Middle frontal gyrus (tissue), 1 donor: ENCODE measurements at regions not wholly inside any gene's neighbourhood (a gene's known extent, or its start where the extent isn't known, plus 50 kb on each side); places are given as distances from the start of the nearest gene placed in this dataset.

Experiments
- DNase-seq: peaks from one replicate; pipeline ENCODE4 v3.0.0-alpha.2; 2015; ENCODE audit warnings: low spot score; ENCODE audit errors: extremely low spot score

DNA sequence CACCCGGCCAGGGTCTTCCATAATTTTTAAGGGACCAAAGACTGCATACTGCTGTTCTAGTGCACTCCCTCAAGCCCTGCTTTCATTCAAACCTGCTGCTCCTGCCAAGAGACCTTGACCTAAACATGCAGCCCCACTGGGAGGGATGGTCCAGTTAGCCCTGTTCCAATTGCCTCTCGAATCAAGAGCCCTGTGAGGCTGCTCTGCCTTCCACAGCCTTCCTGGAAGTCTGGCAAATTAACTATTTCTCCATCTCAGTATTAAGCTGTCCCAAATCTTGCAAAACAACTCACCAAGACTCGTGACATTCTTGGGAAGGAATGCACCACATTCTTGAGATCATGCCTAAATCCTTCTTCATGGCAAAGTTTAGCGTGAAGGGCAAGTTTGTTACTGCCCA is 231.3 kb downstream of the C1orf94 start:
- DNase-seq = no peak

DNA sequence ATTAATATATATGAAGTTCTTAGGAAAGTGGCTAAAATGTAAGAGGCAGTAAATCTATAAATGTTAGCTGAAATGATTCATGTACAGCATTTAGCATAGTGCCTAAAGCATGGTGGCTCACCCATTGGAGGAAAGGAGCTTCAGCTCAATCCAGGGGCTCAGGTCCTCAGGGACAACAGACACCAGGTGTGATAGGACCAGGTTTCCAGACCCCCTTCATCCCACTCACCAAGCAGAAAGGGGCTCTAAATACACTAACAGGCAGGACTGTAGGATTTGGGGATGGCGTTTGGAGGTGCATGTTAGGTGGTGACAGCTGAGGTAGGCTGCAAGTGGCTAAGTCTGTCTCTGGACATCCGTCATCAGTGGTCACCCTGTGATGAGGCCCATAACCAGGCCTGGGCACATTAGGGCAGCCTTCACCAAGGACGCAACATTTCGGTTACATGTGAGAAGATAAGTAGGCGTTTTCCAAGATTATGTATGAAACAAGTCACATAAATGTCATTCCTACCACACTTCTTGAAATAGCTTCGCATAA is 233.1 kb downstream of the C1orf94 start:
- DNase-seq = no peak

DNA sequence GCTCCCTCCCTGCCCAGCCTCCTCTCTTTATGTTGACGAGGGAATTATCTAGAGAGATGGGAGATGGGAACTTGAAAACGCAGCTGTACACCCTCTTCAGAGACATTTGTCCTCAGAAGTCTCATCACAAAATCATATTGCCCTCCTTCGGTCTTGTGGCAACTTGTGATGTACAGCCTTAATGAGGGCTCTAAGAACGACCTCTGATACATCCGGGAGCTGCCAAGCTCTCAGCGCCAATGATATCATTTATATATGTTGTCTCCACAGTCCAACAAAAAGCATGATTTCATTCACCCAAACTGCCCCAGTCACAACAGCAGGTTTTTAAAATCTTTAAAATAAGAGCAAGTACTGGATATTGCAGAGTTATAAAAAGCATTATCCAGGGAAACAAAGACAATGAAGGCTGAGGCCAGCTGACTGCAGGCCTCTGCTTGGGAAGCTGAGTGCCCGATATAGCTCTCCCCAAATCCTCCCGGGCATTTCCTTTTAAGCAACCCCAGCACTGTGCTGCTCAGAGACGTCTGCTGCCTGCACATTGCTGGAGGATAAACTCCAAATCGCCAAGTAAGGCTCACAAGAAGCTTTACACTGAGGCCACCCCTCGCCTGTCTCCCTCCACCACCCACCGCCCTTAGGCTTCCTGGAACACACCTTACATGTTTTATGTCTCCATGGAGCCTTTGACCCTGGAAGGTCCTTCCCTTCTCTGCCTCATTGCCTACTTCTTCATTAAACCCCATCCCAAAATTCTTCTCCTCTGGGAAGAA is 236.1 kb downstream of the C1orf94 start:
- no peak for DNase-seq

DNA sequence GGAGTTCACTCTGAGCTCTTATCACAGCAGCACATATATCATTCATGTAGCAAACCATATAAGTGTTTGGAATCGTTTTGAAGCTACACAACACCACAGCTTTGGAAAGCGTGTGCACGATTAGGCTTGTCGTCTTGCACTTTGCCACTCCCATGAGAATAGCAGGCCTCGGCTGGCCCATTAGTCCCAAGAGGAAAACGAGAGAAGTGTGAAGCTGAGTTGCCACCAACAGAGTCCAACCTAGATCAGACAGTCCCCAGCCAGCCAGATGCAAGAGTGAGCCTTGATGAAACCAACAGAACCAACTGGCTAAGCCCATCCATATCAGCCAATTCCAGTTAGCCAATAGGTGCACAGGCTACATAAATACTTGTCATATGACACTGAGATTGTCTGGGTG is 238.4 kb downstream of the C1orf94 start:
- DNase-seq = no peak

DNA sequence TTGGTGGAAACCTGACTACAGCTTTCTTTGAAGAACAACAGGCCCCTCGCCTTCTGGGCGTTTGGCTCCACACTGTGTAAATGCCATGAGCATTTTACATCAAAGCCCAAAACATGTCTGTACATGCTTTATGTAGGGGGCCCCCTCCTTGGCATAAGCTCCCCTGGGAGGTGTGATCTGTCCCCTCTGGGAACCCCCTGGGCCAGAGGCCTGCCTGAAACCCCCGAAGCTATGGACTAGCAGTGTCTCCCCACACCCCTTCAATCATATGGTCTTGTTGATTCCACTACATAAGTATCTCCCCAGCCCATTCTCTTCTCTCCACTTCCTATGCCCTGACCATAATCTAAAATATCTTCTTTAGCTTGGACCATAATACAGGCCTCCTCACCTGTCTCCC is 241.5 kb downstream of the C1orf94 start:
- no peak for DNase-seq

DNA sequence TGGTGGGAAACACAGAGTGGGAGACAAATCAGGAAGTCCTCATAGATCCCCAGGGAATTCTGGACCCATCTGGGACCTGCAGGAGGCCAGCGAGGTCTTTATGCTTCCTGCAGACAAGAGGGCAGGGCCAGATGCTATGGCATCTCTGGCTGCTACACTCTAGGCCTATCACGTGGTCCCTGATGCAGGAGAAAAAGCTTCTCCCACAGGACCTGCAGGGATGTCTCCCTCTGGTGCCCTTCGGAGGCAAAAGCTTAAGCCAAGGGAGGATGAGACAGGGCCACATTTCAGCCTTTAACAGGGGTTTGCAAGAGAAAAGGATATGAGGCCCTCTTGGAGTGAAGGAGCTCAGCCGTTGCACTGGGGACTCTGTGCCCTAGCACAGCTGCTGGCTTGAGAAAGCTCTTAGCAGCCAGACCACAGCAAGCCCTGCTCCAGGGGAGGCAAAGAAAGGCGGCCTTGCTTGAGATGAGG is 243.0 kb downstream of the C1orf94 start:
- DNase-seq = no peak

DNA sequence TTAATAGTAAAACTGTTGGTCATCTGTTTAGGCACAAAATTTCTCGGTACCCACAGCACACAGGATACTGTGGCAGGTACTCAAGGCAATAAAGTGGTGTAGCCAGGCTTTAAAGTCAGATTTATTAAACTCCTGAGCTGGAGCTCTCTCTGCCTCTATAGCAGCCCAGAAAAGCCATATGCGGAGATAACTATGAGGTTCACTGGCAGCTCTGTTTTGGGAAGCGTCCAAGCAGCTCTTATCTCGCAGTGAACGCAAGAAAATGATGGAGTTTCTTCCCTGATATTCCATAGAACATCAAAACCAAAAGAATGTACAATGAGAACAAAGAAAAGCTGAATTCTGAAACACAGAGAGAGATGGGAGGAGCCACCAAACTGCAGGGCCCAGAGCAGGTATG is 248.3 kb downstream of the C1orf94 start:
- no peak for DNase-seq

DNA sequence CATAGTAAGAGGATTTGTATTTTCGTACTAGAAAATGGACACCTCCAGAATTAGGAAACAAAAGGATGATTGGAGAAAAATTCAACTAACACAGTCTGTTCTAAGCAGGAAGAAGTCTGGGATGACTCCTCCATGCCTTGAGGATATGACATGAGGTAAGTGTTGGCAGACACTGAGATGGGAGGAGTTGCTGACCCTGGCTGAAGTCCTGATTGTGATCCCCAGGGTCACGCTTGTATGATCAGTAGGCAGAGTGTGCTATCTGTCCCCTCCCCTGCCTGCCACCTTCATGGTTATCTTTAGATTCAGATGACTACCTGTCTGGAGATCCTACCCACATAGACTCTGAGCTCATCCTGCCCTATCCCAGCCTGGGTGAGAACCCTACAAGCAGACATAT is 249.1 kb downstream of the C1orf94 start:
- DNase-seq = no peak

DNA sequence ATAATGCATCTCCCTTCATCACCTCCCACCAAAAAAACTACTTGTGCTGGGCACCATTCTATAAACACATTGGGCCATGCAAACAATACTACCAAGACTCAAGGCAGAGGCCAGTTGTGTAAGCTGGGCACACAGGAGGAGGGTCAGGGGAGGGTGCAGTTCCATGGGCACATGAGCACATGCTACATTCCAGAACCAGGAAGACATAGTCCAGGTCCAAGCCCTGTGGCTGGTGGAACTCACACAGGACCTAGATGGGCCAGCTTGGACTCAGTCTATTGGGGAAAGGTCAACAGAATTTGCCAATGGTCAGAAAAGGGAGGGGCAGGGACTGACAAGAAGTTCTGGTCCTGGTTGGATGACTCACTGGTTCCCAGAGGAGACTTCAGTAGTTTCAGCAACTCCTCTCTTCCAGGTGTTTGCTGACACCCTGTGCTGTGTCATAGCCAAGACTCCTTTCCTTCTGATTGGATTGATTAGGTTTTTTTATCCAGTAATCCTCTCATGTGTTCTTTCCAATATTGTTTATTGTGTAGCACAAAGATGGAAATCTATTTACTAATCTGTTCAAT is 249.7 kb downstream of the C1orf94 start:
- no peak for DNase-seq

DNA sequence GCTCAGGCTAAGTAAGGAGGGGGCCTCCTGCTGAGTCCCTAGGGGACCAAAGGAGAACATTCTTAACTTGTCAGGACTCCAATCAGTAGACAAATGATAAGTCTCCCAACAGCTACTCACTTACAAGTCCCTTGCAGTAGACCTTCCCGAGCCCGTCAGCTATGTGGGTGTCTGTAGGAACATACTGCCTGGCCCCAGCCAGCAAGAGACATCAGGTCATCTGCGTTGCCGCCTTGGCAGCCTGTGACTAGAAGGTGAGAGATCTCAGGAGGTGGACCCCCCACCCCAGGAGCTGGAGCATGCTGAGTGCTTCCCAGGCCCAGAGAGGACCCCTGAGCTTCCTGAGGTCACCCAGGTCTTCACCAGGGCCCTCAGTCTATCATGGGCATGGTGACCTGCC is 250.5 kb downstream of the C1orf94 start:
- no peak for DNase-seq

DNA sequence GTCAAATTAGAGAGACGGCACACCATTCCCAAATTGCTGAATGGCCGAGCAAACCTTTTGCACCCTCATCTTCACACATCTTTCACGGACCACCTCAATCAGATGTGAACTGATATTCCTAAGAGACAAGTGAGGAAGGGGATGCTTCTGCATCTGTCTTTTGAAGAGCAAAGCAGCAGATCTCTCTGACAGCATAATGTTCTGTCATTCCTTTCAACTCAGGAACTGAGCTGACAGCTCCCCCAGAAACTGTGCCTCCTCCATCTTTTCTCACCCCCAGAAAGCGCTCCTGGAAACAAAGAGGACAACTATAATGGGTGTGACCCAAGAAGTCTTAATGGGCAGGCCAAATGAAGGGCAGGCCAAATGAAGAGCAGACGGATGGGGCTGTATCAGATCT is 256.4 kb downstream of the C1orf94 start:
- DNase-seq = no peak

DNA sequence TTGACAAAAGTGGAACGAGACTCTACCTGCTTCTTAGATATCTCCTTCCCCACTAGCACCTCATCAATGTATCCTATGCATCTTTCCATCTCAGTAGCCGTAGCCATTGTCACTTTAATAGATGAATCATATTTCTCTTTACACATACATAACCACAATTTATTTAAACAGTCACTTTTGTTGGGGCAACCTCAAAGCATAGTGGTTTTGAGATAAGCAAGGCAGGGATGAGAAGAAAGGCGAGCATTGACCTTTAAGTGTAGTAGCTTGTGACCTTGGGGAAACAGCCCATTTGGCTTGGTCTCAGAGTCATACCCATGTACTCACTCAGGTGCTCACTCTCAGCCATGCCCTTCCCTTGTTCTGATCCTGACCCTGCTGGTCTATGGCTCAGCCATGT is 260.1 kb downstream of the C1orf94 start:
- no peak for DNase-seq

DNA sequence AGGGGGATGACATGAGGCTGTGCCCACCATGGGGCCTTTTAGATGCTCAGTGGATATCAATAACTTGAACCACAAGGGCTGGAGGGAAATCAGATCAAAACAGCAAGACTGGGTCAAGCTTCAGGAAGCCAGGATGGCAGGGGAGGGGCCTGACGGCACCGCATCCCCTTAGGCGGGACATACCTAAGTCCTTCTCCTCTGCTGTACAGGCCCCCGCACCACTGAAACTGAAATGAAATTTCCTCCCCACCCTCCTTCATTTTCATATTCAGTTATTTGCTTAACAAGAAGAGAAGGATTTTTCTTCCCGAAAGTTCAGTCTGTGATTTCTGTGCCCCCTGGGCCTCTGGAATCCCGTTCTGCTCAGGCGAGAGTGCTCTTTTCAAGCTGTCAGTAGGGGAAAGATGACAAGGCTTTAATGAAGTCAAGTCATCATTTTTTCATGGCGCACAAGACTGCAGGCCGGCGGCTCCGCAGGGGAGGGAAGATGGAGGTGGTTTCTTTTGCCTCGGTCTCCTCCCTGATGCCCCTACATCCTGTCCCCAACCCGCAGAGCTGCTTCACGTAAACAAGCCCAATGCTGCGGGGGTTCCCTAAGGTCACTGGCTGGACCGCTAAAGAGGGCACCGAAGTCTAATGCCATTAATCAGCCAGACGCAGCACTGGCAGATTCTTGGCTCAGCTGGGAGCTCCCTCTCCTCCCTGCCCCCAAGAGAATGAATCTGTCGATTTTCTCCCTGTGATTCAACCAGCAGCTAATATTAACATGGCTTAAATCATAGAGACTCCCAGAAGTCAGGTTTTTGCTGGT is 264.8 kb downstream of the C1orf94 start:
- no peak for DNase-seq

DNA sequence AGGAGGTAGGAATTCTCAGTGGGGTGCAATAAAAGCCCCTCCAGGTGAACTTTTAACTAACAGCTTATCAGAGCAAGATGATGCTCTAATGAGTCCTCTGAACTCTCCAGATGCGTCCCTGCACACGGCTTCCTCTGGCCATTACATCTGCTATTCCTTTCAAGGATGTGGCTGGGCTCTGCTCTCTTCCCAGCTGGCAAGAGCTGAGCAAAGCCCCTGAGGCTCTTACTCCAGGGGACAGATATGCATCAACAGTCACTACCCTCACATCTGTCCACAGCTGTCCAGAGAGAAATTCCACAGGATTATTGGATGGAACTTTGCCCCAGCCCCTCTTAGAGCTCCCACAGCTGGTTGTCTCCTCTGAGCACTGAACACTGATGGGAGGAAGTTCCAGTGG is 267.8 kb downstream of the C1orf94 start:
- DNase-seq = no peak

DNA sequence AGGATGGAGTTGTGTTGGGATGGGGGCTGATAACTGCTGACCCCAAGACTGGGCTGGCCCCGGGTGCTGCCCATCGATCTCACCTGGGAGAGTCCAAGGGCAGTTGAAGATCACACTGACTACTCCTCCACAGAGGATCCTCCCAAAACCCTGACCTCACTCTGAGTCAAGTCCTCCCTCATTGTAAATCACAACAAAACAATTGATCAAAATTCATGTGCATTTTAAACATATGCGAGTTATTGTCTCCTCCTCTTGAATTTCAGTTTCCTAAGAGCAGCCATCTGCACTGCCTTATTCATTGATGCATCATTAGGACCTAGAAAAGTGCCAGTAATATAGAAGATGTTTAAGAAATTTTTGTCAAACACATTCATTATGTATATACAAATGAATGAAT is 273.6 kb downstream of the C1orf94 start:
- no peak for DNase-seq

DNA sequence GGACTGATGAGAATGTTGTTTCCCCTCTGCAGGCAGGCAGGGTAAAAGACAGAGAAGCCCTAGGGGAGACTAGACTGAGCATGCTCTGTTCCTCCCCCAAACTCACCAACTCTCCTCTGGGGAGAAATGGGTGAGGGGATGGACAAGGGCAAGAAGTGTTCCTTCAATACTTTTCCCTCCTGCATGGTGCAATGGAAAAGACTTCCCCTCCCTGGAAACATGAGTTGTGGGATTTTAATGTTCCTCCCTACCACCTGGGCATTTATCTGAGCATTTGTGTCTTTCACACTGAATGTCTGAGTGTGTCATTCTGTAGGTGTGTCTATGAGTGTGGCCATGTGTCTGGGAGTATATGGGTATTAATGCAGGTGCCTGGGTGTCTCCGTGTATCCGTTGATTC is 275.7 kb downstream of the C1orf94 start:
- no peak for DNase-seq

DNA sequence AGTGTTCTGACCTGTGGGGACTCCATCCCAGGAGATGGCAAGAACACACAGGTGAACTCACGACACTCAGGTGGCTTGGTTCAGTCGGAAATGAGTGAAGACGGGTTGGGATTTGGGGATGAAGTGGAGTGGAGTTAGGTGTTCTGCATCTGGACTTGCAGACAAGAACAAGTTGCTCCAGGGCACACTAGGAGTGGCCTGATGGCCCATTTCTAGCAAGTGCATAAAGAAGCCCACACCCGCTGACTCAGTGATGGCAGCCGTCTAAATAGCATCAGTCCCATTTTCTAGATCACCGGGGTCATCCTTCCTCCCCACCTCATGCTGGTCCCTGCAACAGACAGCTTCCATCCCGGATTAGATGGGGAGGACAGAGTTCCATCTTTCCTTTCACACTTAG is 278.4 kb downstream of the C1orf94 start:
- DNase-seq = no peak

DNA sequence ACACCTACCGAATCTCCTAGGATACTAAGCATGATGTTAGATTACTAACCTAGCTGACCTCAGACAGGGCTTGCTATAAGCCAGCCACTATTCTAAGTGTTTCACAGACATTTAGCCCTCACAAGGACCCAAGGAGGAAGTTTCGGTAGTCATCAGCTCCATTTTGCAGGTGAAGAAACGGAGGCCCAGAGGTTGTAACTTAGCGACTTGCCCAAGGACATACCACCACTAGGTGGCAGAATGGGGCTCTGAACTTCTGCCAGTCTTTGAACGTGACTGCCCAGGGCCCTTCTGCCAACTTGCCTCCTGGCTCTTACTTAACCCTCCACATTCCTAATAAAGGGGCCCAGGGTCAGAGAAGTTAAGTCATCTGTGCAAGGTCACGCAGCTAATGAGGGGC is 283.5 kb downstream of the C1orf94 start:
- no peak for DNase-seq

DNA sequence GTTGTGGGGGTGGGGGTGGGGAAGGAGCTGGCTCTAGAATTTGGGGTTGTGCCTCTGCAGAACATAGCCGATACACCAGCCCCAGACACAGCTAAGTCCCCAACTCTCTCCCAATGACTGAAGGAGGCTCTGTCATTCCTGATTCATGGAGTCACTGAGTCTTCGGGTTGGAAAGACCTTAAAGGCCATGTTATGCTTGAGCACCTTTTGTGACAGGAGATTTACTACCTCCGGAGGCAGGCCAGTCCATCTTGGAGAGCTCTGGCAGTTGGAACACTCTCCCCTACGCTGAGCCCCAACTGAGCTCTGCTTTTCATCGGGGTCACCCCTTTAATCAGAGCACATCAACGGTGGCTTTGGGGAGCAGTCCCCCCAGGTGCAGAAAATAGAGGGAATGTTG is 284.4 kb upstream of the GJB5 start:
- no peak for DNase-seq

DNA sequence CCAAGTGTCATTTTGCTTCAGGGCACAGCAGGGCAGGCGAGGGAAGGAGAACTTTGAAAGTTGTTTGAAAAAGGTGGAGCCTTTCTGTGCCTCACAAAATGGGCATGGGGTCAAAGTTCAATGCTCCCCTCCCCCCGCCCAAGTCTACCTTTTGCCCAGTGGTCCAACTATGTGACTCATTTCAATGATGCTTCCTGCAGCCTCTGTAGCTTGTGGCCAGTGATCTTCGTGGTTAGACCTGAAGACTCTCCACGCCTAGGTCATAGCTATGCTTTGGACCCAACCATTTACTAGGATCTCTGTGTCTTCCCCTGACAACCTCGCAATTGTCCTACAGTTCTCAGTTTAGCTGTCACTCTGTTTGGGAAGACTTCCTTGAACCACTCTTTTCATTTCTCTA is 280.3 kb upstream of the GJB5 start:
- no peak for DNase-seq

DNA sequence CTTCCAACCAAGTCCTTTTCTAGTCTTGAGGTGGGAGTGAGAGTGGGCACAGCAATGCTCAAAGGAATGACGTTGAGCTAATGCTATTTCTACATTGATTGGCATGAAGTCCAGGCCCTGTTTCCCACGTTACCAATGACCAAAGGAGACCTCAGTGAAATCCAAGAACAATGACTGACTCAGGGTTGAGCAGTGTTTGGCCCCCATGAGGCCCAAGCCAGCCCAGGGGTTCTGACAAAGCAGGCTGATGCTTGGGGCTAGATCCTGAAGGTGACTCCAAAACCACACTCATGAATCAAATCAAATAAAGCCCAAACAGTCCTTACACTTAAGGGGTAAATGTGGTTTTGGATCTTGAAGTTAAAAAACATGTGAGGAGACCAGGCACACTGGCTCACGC is 278.5 kb upstream of the GJB5 start:
- no peak for DNase-seq

DNA sequence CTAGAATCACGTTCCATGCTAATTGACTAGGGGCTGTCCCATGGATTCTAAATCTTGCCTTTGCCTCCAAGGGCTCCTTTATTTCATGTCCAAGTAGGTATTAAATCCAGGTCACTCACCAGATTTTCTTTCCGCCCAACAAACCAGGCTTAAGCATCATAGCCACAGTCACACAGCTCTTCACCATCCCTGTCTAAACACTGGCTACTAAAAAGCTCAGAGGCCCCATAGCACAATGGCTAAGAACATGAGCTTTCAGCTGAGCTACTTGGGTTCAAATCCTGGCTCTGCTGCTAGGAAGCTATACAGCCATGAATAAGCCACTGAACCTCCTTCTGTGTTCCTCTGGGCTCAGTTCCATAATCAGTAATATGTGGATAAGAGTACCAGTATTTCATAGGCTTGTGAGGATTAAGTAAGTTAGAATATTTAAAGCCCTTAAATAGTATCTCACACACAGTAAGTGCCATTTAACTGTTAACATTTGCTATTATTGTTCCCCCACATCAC is 277.2 kb upstream of the GJB5 start:
- DNase-seq = no peak
